ENCODE measurements at regions not wholly inside any gene's neighbourhood (a gene's known extent, or its start where the extent isn't known, plus 50 kb on each side); places are given as distances from the start of the nearest gene placed in this dataset.
"Not testable (repeated sequence)": the region's sequence is repeated elsewhere in the genome, so short reads cannot be mapped to it uniquely, and the experiment has no call there.

DNA sequence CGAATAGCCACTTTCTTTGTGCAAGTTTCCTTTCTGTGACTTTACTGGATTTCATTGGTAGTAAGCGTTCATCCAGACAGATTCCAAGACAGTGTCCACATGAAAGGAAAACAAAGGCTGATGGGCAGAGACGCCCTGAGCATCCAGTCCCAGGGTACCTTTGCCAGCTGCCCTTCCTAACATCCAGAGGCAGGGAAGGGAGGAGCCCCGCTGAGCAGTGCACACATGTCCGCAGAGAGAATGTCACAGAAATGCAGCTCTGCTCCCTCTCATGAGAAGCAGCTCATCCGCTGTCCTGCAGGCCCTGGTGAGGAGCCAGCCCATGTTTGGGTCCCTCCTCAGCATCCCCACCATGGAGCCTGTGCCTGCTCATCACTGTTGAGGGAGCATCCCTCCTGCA lies 197.4 kb upstream of the POTEB2 start:
- not testable (repeated sequence) for TF ChIP-seq CTCF (conservative IDR thresholded peaks at IDR 0.05; ENCODE audit: low read length); EZH2phosphoT487 (IDR thresholded peaks at IDR 0.05; ENCODE audit: borderline replicate concordance)

Measured in Loucy (cell line).